Hematopoietic multipotent progenitor cell treated with erythropoietin and hydrocortisone succinate and interleukin-3 and kit ligand, for 8 days (in vitro differentiated cells): ENCODE measurements at regions not wholly inside any gene's neighbourhood (a gene's known extent, or its start where the extent isn't known, plus 50 kb on each side); places are given as distances from the start of the nearest gene placed in this dataset.

Experiments
- DNase-seq: peaks from one replicate; pipeline ENCODE4 v3.0.0-alpha.2; 2015

DNA sequence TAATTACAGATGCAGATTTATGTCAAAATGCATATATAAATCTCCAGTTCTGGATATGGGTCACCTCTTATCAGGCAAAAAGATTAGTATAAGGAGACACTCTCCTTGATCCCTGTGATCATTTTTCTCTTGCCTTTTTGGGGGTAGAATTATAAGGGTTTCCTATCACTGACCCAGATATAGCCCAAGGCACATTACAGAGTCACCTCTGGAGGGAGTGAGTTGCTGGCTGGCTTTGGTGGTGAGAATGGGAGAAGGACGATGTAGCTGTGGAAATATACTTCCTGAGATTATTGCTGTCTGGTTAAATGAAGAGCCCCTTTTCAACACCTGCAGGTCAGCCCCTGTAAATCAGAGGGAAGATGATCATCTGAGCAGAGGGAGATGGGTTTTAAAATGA, 418.7 kb downstream of the MTX2 start:
- DNase-seq, result no peak

DNA sequence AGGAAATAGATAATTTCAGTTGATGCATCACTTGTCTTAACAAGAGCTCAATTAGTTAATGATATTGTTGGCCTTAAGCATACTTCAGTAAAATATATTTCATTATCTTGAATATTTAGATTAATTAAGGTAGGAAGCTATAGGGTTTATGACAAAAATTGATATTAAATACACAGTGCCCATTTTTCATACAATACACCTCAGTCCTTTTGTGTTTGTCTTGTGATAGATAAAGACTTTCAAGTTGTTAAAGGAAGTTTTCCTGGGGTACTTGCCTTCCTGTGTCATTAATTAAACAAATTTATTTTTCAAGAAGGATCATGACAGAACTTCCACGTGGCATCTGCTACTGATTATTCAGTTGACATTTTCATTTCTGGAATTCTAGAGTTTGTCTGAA, 420.5 kb downstream of the MTX2 start:
- DNase-seq, result no peak

DNA sequence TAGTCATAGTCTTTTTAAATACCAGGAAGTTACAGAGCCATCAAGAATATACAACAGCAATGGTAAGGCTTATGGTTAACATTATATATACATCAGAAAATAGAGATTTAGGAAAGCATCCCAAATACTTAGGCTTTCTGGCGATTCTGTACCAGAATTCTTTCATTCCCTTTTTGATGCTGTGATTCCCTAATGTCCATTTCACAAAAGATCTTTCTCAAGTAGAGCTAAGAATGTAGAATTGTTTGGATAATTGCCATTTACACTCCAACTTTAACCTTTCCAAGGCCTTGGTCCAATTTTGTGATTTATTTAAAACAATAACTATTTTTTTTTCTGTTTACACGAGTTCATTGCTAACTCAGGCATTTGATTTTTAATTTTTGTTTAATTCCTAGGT, 422.2 kb downstream of the MTX2 start:
- no peak for DNase-seq

DNA sequence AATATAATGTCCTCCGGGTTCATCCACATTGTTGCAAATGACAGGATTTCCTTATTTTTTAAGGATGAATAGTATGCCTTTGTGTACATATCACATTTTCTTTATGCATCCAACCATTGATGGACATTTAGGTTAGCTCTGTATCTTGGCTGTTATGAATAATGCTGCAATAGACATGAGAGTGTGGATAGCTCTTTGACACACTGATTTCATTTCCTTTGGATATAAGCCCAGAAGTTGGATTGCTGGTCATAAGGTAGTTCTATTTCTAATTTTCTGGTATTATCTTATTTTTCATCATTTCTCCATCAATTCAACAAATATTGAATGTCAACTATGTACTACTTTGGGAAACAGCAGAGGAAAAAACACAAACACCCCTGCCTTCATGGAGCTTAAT, 423.3 kb downstream of the MTX2 start:
- no peak for DNase-seq

DNA sequence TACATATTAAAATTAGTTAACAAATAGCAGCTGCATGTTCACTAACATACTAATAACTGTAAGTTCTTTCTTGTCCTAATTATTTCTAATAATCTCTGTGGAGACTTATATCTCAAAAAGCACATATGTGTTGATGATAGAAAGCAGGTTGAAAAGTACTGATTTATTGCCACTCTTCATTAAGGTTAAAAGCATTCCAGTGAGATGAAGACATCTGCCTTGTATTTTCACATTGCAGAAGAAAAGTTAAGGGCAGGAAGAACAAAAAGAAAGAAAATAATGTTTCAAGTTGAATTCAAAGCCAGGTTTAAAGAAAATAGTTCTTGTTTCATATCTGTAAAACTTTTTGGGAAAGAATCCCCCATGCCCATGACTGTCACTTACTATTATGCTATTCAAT, 429.9 kb downstream of the MTX2 start:
- no peak for DNase-seq

DNA sequence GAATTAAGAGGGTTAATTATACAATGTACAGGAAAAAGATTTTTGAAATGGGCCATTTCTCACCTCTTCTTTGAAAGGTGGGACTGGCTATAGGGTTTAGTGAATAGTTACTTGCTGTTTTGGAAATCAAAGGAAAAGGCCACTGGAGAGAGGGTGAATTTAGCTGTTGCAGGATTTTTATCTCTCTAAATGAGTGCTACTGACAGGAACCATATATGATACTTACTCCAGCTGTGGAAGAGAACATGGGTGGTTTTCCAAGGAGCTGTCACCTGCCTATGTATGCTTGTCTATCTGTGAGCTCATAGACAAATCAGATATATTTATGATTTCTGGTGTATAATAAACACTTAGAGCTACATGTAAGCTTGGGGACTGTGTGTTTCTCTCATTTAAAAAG, 430.4 kb downstream of the MTX2 start:
- DNase-seq, result no peak

DNA sequence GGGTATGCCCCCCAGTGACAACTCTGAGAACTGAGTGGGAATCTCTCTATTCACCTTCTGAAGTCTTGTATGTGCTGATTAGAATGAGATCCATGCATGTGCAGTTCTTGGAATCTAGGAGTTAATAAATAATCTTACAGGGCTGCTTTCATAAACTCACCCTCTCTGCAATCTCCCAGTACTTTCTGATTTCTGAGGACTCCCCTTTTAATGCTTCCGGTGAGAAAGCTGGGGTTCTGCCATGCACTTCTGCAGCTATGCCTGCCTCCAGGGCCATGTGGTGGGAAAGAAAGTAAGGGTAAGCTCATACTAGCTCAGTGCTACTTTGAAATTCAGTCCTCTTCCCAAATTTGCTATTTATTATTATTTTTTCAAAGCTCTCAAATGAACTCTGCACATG, 432.9 kb downstream of the MTX2 start:
- DNase-seq, result no peak

DNA sequence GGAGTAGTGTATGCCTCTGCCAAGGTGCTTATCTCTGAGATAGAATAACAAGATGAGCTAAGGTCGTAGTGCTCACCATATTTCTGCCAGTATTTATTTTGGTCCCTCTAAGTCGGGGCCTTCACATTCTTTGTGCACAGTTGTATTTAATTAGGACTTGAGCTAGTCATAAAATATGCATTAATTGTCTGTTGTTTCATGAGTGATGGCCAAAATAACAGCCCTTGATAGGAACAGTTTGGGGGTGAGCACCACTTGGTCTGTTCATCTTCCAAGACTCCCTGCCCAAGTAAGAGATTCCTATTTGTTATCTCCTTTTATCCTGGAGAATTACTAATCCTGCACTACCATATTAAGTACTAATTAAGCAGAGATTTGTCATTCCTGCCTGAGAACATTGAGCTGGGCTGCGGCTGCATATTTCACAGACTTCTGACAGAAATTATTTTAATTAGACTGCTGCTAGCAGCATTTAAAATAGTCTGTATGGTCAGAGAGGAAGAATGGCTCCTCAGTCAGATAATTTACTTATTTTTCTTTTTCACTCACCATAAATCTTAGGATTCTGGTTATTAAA, 435.1 kb downstream of the MTX2 start:
- no peak for DNase-seq

DNA sequence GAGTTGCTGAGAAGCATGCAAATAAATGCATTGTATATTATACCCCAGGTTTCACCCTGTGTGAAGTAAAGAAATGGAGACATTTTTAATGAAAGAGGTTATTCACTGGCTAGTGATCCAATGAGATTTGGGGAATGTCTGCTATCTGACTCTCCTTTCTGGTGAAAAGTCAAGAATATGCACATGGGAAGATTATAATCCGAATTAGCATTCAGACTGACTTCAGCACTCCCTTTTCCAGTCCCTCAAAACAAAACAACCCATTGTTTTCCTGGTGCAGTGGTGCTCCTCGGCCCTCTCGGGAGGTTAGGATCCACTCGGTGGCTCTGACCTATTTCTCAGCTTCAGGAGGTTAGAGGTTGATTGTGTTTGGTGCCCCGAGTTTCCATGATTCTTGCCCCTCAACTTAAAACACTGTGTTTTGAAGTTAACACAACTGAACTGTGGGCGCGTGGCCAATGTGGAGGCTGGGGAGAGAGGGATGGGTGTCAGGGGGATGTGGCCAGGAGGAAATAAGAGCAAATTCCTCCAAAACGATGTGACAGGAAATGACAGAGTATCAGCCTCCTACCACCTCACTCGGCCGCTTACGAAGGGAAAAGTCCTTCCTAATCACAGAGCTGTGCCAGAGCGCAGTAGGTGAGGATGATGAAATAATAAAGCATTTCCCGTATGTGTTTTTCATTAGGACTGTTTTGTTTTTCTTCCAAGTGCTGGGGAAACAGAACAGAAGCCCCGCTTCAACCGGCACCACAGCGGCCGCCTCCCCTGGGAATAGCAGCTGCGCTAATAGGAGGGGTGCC, 440.1 kb downstream of the MTX2 start:
- DNase-seq, result no peak

DNA sequence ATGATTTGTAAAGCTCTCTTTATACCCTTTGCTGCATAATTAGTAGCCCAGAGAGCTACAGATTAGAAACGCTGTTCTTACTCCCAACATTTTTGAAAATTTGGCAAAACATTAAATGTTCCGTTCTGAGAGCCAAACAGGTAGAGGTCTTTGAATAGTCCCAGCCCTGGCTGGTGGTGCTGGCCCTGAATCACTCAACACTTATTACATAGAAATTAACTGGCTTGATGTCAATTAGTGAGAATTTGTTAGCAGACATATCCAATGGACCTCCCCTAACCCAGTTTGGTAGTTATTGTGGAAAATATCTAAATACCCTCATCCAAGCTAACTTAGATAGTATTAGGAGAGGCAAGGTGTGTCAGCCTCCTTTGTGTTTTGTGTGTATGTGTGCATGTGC, 440.7 kb downstream of the MTX2 start:
- DNase-seq, result no peak

DNA sequence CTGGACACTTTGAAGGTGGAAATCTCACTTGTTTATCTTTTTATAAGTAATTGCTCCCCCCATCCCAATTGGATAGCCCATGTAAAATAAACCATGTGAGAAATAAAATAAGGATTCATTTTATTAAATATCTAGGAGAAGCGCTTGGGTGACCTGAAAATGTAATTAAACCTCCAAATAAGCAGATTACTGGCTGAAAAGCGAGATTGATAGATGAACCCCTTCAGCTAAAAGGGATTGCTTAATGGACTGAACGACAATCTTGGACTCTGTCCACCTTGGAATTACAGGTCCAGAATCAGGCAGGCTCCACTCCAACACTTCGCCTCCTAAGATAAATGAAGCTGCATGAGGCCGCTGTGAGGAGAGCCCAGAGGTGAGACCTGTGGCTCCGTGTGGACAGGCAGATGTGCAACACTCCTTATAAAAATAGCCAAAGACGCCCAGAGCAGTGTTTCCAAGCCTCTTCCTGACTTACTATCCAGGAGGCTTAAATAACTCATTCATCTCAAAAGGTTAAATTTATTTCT, 441.5 kb downstream of the MTX2 start:
- no peak for DNase-seq

DNA sequence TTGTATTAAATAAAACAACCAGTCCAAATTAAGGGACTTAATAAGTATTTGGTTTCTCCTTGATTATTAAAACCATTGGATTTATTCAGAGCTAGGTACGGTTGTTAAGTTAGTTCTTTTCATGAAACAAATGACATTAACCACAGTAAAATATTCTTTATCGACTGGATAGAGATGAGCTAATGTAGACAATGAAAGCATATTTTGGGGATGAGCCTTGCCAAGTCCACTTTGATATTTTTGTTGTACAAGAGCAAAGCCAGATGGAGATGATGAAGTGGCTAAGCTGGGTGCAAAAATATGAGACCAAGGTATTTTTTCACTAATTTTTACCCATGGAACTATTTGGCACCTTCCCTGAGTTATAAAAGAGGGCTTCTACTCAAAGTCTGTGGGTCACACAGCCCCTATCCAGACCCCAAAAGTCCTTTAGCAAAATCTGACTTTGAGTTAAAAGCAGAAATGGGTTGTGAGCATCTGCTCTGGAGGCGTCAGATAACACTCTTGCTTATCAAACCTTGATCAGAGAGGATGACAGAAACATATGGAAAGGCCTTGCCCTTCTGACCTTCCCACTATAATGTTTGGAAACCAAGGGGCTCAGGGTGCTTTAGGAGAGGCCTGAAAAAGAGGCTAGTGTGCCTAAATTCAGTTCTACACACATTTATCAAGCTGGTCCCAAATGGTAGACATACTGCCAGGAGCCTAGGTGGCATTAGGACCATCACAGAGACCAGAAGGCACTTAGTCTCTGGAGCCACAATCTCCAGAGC, 456.8 kb downstream of the MTX2 start:
- no peak for DNase-seq

DNA sequence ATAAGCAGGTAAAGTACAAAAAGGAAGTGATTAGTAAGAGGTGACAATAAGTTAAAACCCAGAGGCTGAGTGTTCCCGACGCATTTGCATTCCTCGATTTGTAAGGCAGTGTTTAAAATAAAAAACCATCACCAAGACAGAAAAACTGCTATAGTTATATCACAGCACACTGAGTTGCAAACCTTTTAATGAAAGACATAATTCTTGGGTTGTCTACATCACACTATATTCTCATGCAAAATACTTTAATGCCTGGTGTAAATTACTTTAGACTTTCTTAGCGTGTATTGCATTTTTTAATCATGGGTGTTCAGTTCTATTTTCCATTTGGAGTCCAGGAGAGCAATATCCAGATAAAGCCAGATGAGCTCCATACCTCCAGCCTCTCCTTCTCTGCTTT, 458.5 kb downstream of the MTX2 start:
- DNase-seq, result no peak

DNA sequence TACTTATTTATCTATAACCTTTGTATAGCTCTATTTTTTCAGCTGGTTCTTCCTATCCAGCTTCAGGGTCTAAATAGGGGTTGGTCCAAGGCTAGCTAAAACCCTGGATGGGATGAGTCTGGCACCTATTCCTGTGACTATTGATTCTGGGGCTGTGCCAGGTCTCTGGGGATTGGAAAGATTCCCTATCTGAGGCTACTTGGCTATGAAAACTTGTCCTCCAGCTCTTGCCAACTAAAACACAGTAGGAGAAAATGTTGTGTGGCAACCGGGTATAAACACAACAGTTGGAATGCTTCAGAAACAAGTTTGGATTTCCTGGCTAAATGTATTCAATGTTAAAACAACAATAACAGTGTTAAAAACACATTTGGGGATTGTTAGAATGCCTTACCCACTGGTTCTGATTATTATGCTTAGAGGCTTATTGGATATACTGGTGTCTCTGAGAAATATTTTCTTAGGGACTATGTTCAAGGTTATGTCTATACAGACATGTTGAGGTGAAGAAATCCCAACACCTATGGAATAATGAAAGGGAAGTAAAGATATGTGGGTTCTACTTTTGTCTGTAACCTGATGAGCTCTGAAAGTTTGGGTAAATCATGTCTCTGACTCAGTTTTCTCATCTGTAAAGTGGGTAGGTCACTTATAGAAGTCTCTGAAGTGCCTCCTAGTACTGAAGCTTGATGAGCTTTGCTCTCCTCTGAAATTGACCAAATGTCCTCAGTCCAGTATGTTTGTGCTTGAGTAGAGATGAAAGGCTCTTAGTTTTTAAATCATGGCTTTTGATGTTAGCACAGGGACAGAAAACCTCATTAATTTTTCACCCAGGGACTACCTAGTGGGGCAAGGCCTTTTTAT, 460.7 kb downstream of the MTX2 start:
- no peak for DNase-seq

DNA sequence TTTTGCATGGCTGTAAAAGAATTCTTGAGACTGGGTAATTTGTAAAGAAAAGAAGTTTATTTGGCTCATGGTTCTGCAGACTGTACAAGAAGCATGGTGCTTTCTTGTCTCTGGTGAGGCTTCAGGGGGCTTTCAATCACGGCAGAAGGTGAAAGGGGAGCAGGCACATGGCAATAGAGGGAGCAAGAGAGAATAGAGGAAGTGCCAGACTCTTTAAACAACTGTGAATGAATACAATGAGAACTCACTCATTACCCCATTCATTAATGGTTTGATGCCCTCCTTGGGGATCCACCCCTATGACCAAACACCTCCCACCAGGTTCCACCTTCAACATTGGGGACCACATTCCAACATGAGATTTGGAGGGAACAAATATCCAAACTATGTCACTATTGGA, 463.5 kb downstream of the MTX2 start:
- DNase-seq, result no peak

DNA sequence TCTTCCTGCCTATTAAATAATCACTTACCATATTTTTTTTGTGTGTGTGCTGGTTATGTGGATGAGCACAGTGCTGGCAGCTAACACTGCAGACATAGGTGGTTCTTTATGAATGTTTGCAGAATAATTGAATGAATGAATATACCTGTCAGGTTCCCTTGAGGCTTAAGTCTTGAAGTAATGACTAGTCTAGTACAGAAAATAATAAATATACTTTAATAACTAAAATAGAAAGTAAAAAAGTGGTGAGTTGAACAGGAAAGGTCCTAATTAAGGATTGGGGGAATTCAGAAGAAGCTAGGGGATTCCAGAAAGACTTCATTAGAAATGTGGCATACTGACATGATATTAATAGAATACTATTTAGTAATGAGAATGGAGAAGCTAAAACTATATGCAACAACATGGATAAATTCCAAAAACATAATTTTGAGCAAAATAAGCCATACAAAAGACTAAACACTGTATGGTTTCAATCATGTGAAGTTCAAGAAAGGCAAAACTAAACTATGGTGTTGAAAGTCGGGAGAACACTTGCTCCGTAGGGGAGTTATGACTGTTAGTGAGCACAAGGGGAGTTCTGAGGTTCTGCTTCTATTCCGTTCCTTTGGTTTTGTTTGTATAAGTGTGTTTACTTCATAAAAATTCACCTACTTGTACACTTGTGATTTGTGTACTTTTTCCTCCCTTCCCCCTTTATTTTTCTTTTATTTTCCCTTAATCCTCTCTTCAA, 464.6 kb downstream of the MTX2 start:
- no peak for DNase-seq

DNA sequence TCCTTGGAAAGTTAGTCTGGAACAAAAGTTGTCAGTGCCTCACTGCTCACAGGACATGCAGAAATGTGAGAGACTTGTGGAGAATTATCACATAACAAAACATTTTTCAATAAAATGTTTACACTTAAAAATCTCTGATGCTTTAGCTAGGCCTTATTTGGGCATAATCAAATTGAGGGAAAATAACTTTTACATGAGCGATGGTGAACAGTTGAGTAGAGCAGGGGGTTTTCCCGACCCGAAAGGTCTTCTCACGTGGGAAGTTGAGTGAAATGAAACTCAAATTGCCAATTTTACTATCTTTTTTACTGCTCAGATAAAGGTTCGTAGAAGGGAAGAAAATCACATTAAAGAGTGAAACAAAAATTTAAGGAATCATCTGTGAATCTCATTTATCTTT, 465.6 kb downstream of the MTX2 start:
- DNase-seq, result no peak

DNA sequence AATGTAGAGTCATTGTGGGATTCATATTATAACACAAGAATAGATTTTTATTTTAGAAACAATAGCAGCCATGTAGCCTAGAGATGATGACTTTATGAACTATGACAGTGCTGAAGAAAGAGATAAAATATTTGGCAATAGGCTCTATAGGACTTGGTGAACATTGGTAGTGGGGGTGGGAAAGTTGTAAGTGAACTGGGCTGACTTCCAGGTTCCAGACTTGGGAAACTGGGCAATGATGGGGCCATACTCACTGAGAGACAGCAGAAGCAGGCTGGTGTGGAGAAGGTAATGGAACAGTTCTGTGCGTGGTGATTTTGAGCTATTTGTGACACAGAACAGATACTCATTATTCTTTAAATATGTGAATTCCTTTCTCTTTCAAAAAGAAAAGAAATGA, 470.3 kb upstream of the HNRNPA3 start:
- no peak for DNase-seq

DNA sequence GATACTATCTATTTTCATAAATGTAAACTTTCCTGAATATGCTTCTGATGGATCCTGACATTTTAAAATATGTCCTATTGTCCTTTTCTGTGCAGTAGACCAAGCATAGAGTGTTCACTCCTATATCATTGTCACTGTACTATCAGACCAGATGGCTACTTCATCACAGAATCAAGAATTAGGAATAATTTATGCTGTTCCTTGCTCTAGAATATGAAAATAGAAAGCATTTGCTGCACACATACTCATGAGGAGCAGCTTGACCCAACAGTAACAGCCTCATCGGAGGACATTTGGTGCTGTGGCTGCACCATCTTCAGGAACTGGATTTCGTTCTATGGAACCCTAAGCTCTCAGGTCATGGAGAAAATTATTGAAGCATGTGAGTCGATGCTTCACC, 468.9 kb upstream of the HNRNPA3 start:
- DNase-seq, result no peak

DNA sequence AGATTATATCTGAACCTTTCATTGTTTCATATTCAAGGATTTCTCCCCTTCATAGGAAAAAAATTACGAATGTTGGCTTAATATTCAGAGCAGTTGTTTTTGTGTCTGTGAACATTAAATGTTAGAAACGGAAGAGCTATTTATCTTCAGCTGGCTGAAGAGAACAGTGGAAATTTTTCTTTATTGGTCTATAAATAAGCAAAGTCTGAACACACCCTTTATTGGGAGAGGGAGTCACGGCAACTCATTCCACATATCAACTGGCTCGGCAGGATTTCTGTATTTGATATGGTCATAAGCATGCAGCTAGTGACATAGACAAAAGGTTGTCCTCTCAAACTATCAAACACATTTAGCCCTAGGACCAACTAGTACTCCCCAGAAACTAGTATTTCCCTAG, 468.4 kb upstream of the HNRNPA3 start:
- DNase-seq, result no peak

DNA sequence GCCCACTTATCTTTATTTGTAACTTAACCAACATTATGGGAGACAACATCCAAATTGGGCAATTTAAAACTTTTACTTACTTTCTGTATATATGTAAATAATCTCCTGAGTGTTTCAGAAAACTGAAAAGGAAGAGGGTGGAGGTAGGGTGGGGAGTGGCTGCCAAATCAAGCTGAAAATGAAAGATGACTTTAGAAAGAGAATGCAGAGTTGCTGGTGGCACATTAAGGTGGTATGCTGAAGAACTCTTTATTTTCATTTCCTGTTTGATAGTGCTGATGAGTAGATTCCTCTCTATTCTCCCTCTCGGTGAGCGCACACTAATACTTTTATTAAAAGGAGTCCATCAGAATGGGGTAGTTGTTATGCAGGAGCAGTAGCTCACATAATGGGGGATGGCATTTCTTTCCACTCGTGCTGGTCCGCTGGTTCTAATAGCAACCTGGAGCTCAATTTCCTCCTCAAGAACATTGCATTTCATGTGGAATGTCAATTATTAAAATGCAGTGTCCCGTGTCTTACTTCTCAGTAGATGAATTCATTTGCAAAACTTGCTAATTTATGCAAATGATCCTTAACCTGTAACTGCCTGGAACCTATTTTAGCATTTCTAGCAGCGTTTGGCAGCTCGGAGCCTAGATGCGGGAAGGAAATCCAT, 466.9 kb upstream of the HNRNPA3 start:
- no peak for DNase-seq

DNA sequence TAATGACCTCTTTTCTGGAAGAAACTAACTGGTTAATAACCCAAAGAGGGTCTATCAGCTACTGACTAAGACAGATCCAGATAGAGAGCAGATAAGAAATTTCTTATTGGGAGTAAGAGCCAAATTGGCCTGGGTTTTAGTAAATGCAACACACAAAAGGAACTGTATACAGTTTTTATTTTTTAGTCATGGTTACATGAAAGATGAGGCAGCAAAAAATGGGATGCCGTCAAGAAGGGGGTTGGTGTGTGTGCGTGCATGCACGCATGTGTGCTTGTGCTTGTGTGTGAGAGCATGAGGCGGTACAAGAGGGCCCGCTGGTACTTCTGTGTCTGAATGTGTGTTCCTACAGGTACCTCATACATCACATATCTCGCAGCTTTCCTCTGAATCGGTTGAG, 466.2 kb upstream of the HNRNPA3 start:
- no peak for DNase-seq
